ENCODE measurements at regions not wholly inside any gene's neighbourhood (a gene's known extent, or its start where the extent isn't known, plus 50 kb on each side); places are given as distances from the start of the nearest gene placed in this dataset.
"Not testable (repeated sequence)": the region's sequence is repeated elsewhere in the genome, so short reads cannot be mapped to it uniquely, and the experiment has no call there.

GRCh38 chr12:13900718-13901117 lies 80.7 kb downstream of the GRIN2B start:
- CTCF ChIA-PET = no interaction called here
- POLR2A ChIA-PET = no interaction called here
- DNase-seq (ENCODE audit: extremely low spot score) = no peak
- TF ChIP-seq CTCF (IDR thresholded peaks at IDR 0.05; ENCODE audit: control extremely low read depth, extremely low read depth, low read depth, missing control alignments) = no peak

- POLR2A ChIA-PET; CTCF ChIA-PET; DNase-seq (ENCODE audit: extremely low spot score): not testable (repeated sequence)
Measured at GRCh38 chr12:13898387-13898786, 83.0 kb downstream of the GRIN2B start.

- DNase-seq (ENCODE audit: extremely low spot score) = no peak
- CTCF ChIA-PET = no interaction called here
- TF ChIP-seq CTCF (IDR thresholded peaks at IDR 0.05; ENCODE audit: control extremely low read depth, extremely low read depth, low read depth, missing control alignments) = no peak
- POLR2A ChIA-PET = no interaction called here
Measured at GRCh38 chr12:13897811-13898210, 83.6 kb downstream of the GRIN2B start.

- no peak for TF ChIP-seq CTCF (IDR thresholded peaks at IDR 0.05; ENCODE audit: control extremely low read depth, extremely low read depth, low read depth, missing control alignments)
- POLR2A ChIA-PET = no interaction called here
- no peak for DNase-seq (ENCODE audit: extremely low spot score)
- CTCF ChIA-PET = interaction anchor here (1.1 to 1.3 kb wide), 2 partner anchors 27 to 32 kb away, joined by 5 read pairs; no protein-coding TSS in a partner anchor
Measured at GRCh38 chr12:13896063-13896626, 85.3 kb downstream of the GRIN2B start.

GRCh38 chr12:13891902-13892301 lies 89.5 kb downstream of the GRIN2B start:
- ChIA-PET CTCF (no interaction called here), POLR2A (no interaction called here)
- no peak for TF ChIP-seq CTCF (IDR thresholded peaks at IDR 0.05; ENCODE audit: control extremely low read depth, extremely low read depth, low read depth, missing control alignments)
- DNase-seq (ENCODE audit: extremely low spot score) = no peak

GRCh38 chr12:13890943-13891342 lies 90.5 kb downstream of the GRIN2B start:
- no peak for TF ChIP-seq CTCF (IDR thresholded peaks at IDR 0.05; ENCODE audit: control extremely low read depth, extremely low read depth, low read depth, missing control alignments)
- POLR2A ChIA-PET = no interaction called here
- no peak for DNase-seq (ENCODE audit: extremely low spot score)
- CTCF ChIA-PET = no interaction called here

GRCh38 chr12:13887779-13888388 lies 93.5 kb downstream of the GRIN2B start:
- no peak for DNase-seq (ENCODE audit: extremely low spot score)
- ChIA-PET CTCF (interaction anchor here (1.0 to 1.7 kb wide), 3 partner anchors 12 to 68 kb away, joined by 3 to 4 read pairs (median 4); no protein-coding TSS in a partner anchor), POLR2A (no interaction called here)
- TF ChIP-seq CTCF (IDR thresholded peaks at IDR 0.05; ENCODE audit: control extremely low read depth, extremely low read depth, low read depth, missing control alignments) = no peak

Measured in GM10248 (cell line).